Transverse colon (tissue), 3 donors: ENCODE measurements at regions not wholly inside any gene's neighbourhood (a gene's known extent, or its start where the extent isn't known, plus 50 kb on each side); places are given as distances from the start of the nearest gene placed in this dataset.

Experiments
- EP300 ChIP-seq: sonication (generic); formaldehyde crosslinking; IDR thresholded peaks from one replicate; pipeline ENCODE4 v1.6.1; 2017; ENCODE audit warnings: antibody characterized with exemption, low read depth
- POLR2A ChIP-seq: fragments of 450-650 bp; IDR thresholded peaks from one replicate; pipeline ENCODE4 v1.6.1; 2016; ENCODE audit warnings: antibody characterized with exemption, mild to moderate bottlenecking, moderate library complexity
- TF ChIP-seq, protein P1 (sequence below), 5 experiments: fragments of 200-600 bp in 3 of 5; fragments of 450-650 bp in 2 of 5; sonication (generic) in 3 of 5; IDR thresholded peaks; 1 replicate in 2 of 5; 2 replicates in 3 of 5; pipeline ENCODE4 v1.5.1; 2016 to 2017; ENCODE audit warnings: antibody characterized with exemption in 5 of 5, inconsistent platforms in 3 of 5, mild to moderate bottlenecking in 2 of 5, moderate library complexity in 1 of 5

DNA sequence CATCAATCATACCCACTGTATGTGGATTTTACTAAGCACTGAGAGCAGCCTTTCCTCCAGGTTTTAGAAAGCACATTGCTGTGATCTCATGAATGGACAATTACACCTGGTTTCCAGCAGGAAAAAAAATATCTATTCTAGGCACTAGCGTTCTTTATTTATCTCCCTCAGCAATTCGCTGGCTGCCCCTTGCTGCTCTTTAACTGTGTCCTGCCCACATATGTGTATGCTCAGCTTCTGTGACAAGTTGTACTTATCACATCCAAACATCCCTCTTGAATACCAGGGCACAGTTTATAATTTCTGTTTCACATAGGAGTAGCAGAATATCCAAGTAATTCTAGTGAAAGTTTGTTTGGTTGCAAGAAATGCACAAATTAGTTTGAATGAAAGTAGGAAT, 146.8 kb downstream of the USP46 start:
- TF ChIP-seq, protein P1, sequence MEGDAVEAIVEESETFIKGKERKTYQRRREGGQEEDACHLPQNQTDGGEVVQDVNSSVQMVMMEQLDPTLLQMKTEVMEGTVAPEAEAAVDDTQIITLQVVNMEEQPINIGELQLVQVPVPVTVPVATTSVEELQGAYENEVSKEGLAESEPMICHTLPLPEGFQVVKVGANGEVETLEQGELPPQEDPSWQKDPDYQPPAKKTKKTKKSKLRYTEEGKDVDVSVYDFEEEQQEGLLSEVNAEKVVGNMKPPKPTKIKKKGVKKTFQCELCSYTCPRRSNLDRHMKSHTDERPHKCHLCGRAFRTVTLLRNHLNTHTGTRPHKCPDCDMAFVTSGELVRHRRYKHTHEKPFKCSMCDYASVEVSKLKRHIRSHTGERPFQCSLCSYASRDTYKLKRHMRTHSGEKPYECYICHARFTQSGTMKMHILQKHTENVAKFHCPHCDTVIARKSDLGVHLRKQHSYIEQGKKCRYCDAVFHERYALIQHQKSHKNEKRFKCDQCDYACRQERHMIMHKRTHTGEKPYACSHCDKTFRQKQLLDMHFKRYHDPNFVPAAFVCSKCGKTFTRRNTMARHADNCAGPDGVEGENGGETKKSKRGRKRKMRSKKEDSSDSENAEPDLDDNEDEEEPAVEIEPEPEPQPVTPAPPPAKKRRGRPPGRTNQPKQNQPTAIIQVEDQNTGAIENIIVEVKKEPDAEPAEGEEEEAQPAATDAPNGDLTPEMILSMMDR (IDR thresholded peaks at IDR 0.05): no peak
- TF ChIP-seq POLR2A (no peak), EP300 (no peak)
